GM23338 (cell line): ENCODE measurements at regions not wholly inside any gene's neighbourhood (a gene's known extent, or its start where the extent isn't known, plus 50 kb on each side); places are given as distances from the start of the nearest gene placed in this dataset.

Experiments used
- ATAC-seq: fragments of 200-7000 bp; cut with Tn5 transposase; 3 replicates; pipeline ENCODE4 v1.9.1; 2020
- DNase-seq: peaks from one replicate; pipeline ENCODE4 v3.0.0-alpha.2; 2015; ENCODE audit warnings: low spot score
- H2AFZ ChIP-seq: fragments of 200-600 bp; sonication (generic); 2 replicates; pipeline ENCODE4 v1.8.0; 2016; ENCODE audit warnings: antibody characterized with exemption, mild to moderate bottlenecking, moderate library complexity
- H3F3A ChIP-seq: fragments of 200-600 bp; sonication (generic); replicated peaks from 2 replicates; pipeline ENCODE4 v1.8.0; 2017; ENCODE audit warnings: antibody characterized with exemption, mixed run types, low read depth
- H3K27ac ChIP-seq: fragments of 200-600 bp; sonication (generic); 2 replicates; pipeline ENCODE4 v1.6.1; 2016; ENCODE audit warnings: low read depth
- H3K27me3 ChIP-seq: fragments of 200-600 bp; sonication (generic); 2 replicates; pipeline ENCODE4 v1.8.0; 2016; ENCODE audit warnings: mild to moderate bottlenecking, mixed run types, moderate library complexity; ENCODE audit not compliant: insufficient read depth
- H3K36me3 ChIP-seq: fragments of 200-600 bp; sonication (generic); 2 replicates; pipeline ENCODE4 v1.8.0; 2016; ENCODE audit warnings: mild to moderate bottlenecking; ENCODE audit not compliant: insufficient read depth
- H3K4me1 ChIP-seq: fragments of 200-600 bp; sonication (generic); 2 replicates; pipeline ENCODE4 v1.8.0; 2016; ENCODE audit warnings: mild to moderate bottlenecking, moderate library complexity; ENCODE audit not compliant: insufficient read depth
- H3K4me2 ChIP-seq: fragments of 200-600 bp; sonication (generic); 2 replicates; pipeline ENCODE4 v1.7.1; 2017; ENCODE audit warnings: mixed run types
- H3K4me3 ChIP-seq: fragments of 200-600 bp; sonication (generic); 2 replicates; pipeline ENCODE4 v1.6.1; 2016; ENCODE audit warnings: mixed run types
- H3K79me2 ChIP-seq: fragments of 200-600 bp; sonication (generic); replicated peaks from 2 replicates; pipeline ENCODE4 v1.8.0; 2017; ENCODE audit warnings: mild to moderate bottlenecking; ENCODE audit not compliant: insufficient read depth
- H3K9me2 ChIP-seq: fragments of 200-600 bp; sonication (generic); 2 replicates; pipeline ENCODE4 v1.8.0; 2017; ENCODE audit not compliant: insufficient read depth
- H4K20me1 ChIP-seq: fragments of 200-600 bp; sonication (generic); replicated peaks from 2 replicates; pipeline ENCODE4 v1.8.0; 2017; ENCODE audit warnings: mild to moderate bottlenecking; ENCODE audit not compliant: insufficient read depth
- H3K27ac Mint-ChIP-seq: 2 replicates; pipeline ENCODE4 v1.8.0; 2020; ENCODE audit warnings: inconsistent platforms, mild to moderate bottlenecking, moderate library complexity, mixed read lengths
- H3K27me3 Mint-ChIP-seq: 3 replicates; pipeline ENCODE4 v1.8.0; 2022; ENCODE audit warnings: low read depth, mild to moderate bottlenecking, moderate library complexity, mixed read lengths, inconsistent platforms; ENCODE audit not compliant: insufficient read depth, poor library complexity
- H3K36me3 Mint-ChIP-seq: 3 replicates; pipeline ENCODE4 v1.8.0; 2021; ENCODE audit warnings: low read depth, mild to moderate bottlenecking, inconsistent platforms, moderate library complexity, mixed read lengths
- H3K4me1 Mint-ChIP-seq: 3 replicates; pipeline ENCODE4 v1.8.0; 2020; ENCODE audit warnings: mild to moderate bottlenecking, inconsistent platforms, mixed read lengths
- H3K4me3 Mint-ChIP-seq: 3 replicates; pipeline ENCODE4 v1.8.0; 2021; ENCODE audit warnings: moderate library complexity, mild to moderate bottlenecking, inconsistent platforms, mixed read lengths
- H3K9me3 Mint-ChIP-seq: 3 replicates; pipeline ENCODE4 v1.8.0; 2020; ENCODE audit warnings: moderate library complexity, mild to moderate bottlenecking, inconsistent platforms, mixed read lengths
- EZH2 ChIP-seq: fragments of 200-600 bp; sonication (generic); IDR thresholded peaks from one replicate; pipeline ENCODE4 v1.8.0; 2017; ENCODE audit warnings: antibody characterized with exemption, mild to moderate bottlenecking, low read depth; ENCODE audit not compliant: unreplicated experiment
- POLR2AphosphoS5 ChIP-seq: IDR thresholded peaks from 2 replicates; pipeline ENCODE4 v1.6.1; 2016; ENCODE audit warnings: antibody characterized with exemption, low read depth
- REST ChIP-seq: IDR thresholded peaks from one replicate; pipeline ENCODE4 v1.6.1; 2018; ENCODE audit warnings: antibody characterized with exemption; ENCODE audit not compliant: unreplicated experiment
- STAT1 ChIP-seq: IDR thresholded peaks from one replicate; pipeline ENCODE4 v1.6.1; 2016; ENCODE audit warnings: antibody characterized with exemption; ENCODE audit not compliant: unreplicated experiment
- ZNF114 ChIP-seq: fragments of 250-450 bp; sonication (Bioruptor Pico); IDR thresholded peaks from 2 replicates; pipeline ENCODE4 v1.5.0; 2020; ENCODE audit warnings: mild to moderate bottlenecking, moderate library complexity
- ZNF331 ChIP-seq: fragments of 250-450 bp; sonication (Bioruptor Pico); IDR thresholded peaks from 2 replicates; pipeline ENCODE4 v1.5.0; 2020; ENCODE audit warnings: low read depth, mild to moderate bottlenecking, moderate library complexity
- TF ChIP-seq, protein P1 (sequence below): IDR thresholded peaks from 2 replicates; pipeline ENCODE4 v1.6.1; 2016; ENCODE audit warnings: antibody characterized with exemption
- TF ChIP-seq, protein P2 (sequence below), 2 experiments: fragments of 200-600 bp in 1 of 2; sonication (generic) in 1 of 2; conservative IDR thresholded peaks; 2 replicates each; pipeline versions ENCODE4 v1.5.1 to v1.6.1; 2016 to 2017; ENCODE audit warnings: antibody characterized with exemption in 2 of 2, low read depth in 2 of 2, mild to moderate bottlenecking in 2 of 2, moderate library complexity in 1 of 2

GRCh38 chr3:135637013-135637412 lies 328.5 kb upstream of the PPP2R3A start (continued):
- no peak for TF ChIP-seq REST
- TF ChIP-seq EZH2, result no peak

DNA sequence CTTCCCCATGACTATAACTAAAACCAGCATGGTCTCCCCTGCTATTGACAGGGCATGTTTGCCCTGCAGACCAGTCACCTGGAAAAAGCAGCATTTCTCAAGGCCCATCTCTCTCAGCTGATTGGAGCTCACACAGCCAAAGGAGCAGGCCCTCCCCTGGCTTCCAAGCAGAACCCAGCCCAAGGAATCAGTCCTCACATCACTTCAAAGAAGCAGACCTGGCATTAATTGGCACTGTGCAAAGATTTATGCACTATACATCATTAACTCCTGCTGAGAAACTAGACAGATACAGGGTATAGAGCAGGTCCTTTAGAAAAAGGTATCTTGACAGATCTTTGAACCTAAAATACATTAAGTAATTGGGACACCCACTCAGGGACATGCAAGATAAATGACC lies 323.8 kb upstream of the PPP2R3A start:
- Histone ChIP-seq H3K4me2 (no peak overlapping the region), H3K4me1 (no peaks in the 10 kb centered on the region), H3F3A (no peaks in the 10 kb centered on the region), H3K27me3 (no peaks in the 10 kb centered on the region), H3K27ac (no peak overlapping the region), H3K9me2 (peaks cover 23% of the 10 kb centered on the region), H3K4me3 (no peak overlapping the region), H4K20me1 (no peaks in the 10 kb centered on the region), H2AFZ (no peak overlapping the region), H3K79me2 (no peaks in the 10 kb centered on the region), H3K36me3 (no peaks in the 10 kb centered on the region)
- no peaks in the 10 kb centered on the region for H3K36me3 Mint-ChIP-seq
- H3K4me3 Mint-ChIP-seq, result no peak overlapping the region
- H3K9me3 Mint-ChIP-seq, result no peaks in the 10 kb centered on the region
- ATAC-seq (no peak), DNase-seq (no peak)
- no peak overlapping the region for H3K27ac Mint-ChIP-seq
- TF ChIP-seq POLR2AphosphoS5, result no peak
- TF ChIP-seq, protein P1, sequence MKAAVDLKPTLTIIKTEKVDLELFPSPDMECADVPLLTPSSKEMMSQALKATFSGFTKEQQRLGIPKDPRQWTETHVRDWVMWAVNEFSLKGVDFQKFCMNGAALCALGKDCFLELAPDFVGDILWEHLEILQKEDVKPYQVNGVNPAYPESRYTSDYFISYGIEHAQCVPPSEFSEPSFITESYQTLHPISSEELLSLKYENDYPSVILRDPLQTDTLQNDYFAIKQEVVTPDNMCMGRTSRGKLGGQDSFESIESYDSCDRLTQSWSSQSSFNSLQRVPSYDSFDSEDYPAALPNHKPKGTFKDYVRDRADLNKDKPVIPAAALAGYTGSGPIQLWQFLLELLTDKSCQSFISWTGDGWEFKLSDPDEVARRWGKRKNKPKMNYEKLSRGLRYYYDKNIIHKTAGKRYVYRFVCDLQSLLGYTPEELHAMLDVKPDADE, result no peak
- no peak for TF ChIP-seq REST
- TF ChIP-seq, protein P2, sequence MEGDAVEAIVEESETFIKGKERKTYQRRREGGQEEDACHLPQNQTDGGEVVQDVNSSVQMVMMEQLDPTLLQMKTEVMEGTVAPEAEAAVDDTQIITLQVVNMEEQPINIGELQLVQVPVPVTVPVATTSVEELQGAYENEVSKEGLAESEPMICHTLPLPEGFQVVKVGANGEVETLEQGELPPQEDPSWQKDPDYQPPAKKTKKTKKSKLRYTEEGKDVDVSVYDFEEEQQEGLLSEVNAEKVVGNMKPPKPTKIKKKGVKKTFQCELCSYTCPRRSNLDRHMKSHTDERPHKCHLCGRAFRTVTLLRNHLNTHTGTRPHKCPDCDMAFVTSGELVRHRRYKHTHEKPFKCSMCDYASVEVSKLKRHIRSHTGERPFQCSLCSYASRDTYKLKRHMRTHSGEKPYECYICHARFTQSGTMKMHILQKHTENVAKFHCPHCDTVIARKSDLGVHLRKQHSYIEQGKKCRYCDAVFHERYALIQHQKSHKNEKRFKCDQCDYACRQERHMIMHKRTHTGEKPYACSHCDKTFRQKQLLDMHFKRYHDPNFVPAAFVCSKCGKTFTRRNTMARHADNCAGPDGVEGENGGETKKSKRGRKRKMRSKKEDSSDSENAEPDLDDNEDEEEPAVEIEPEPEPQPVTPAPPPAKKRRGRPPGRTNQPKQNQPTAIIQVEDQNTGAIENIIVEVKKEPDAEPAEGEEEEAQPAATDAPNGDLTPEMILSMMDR (conservative IDR thresholded peaks at IDR 0.05; ENCODE audit: low read depth in 2 of 2), result no peak
- TF ChIP-seq ZNF114 (CRISPR knock-in tag), result no peak
- no peak for TF ChIP-seq STAT1
- no peak for TF ChIP-seq ZNF331
- TF ChIP-seq EZH2, result no peak
- H3K4me1 Mint-ChIP-seq, result no peaks in the 10 kb centered on the region
- peaks cover 5% of the 10 kb centered on the region for H3K27me3 Mint-ChIP-seq
